ENCODE measurements at regions not wholly inside any gene's neighbourhood (a gene's known extent, or its start where the extent isn't known, plus 50 kb on each side); places are given as distances from the start of the nearest gene placed in this dataset.

- H3K4me1 ChIP-seq (ENCODE audit: insufficient read depth, low read length), result no peaks in the 10 kb centered on the region
- H3K27ac ChIP-seq (ENCODE audit: low read depth in 1 of 2, low read length in 2 of 2), result no peak overlapping the region
- ATAC-seq (ENCODE audit: poor library complexity) (no peak), DNase-seq (no peak)
- intact Hi-C loops (cut with DNase I, micrococcal nuclease), result no loop called here
- H3K27me3 Mint-ChIP-seq, result peaks cover 12% of the 10 kb centered on the region
- peaks cover 0 to 14% of the 10 kb centered on the region in 2 experiments for H3K9me3 ChIP-seq (ENCODE audit: control insufficient read depth in 1 of 2, insufficient read depth in 1 of 2, low read length in 2 of 2)
- CTCF ChIA-PET, result no interaction called here
- H3K27ac Mint-ChIP-seq, result no peak overlapping the region
- TF ChIP-seq CTCF (IDR thresholded peaks at IDR 0.05), result no peak
- H3K9me3 Mint-ChIP-seq, result no peaks in the 10 kb centered on the region
- no peaks in the 10 kb centered on the region for H3K27me3 ChIP-seq (ENCODE audit: control insufficient read depth in 1 of 2, insufficient read depth in 2 of 2, low read length in 2 of 2)
- POLR2A ChIA-PET, result no interaction called here
- no peaks in the 10 kb centered on the region for H3K36me3 Mint-ChIP-seq (ENCODE audit: low read depth)
- no peak overlapping the region for H3K4me3 Mint-ChIP-seq
- H3K36me3 ChIP-seq (ENCODE audit: insufficient read depth, low read length), result no peaks in the 10 kb centered on the region
- H3K4me3 ChIP-seq (ENCODE audit: low read length), result no peak overlapping the region
- no peaks in the 10 kb centered on the region for H3K4me1 Mint-ChIP-seq (ENCODE audit: low read depth)
Measured at GRCh38 chr5:60521376-60522291, 178.3 kb downstream of the DEPDC1B start.

DNA sequence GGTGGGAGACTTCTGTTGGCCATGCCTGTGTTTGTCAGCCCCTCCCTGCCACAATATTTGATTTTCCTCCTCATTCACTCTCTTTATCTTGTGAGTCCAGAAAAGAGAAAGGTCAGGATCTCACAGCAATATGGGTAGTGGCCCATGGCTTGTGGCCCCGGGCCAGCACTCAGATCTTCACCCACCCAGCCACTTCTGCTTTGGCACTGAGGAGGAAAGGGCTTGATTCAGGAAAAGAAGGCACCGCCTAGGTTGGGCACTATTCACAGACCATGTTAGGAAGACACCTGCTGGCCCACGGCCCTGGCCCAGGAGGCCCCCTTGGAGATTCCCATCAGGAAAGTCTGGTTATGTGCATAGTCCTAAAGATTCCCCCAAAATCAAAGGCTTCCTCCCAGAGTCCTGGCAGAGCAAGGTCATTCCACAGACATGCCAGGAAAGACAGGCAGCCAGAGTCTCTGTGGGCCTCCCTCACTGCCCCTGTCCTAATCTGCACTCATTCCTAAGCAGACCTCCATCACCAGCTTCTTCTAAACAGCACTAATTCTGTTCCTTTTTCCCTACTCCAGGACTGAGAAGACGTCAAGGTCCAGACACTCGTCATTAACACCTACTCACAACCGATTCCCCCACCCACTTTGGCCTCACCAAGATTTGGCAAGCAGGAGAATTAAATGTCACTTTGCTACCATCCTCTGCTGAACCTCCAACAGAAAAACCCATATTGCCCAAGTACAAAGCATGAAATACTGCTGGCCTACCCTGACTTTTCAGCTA lies 179.3 kb downstream of the DEPDC1B start:
- TF ChIP-seq CTCF (IDR thresholded peaks at IDR 0.05), result no peak
- H3K4me1 ChIP-seq (ENCODE audit: insufficient read depth, low read length), result no peaks in the 10 kb centered on the region
- DNase-seq (no peak), ATAC-seq (ENCODE audit: poor library complexity) (no peak)
- Mint-ChIP-seq H3K4me1 (ENCODE audit: low read depth) (no peaks in the 10 kb centered on the region), H3K27ac (no peak overlapping the region), H3K4me3 (no peak overlapping the region), H3K9me3 (no peaks in the 10 kb centered on the region), H3K27me3 (peaks cover 9% of the 10 kb centered on the region), H3K36me3 (ENCODE audit: low read depth) (no peaks in the 10 kb centered on the region)
- intact Hi-C loops (cut with DNase I, micrococcal nuclease), result no loop called here
- H3K36me3 ChIP-seq (ENCODE audit: insufficient read depth, low read length), result no peaks in the 10 kb centered on the region
- peaks cover 0 to 15% of the 10 kb centered on the region in 2 experiments for H3K9me3 ChIP-seq (ENCODE audit: control insufficient read depth in 1 of 2, insufficient read depth in 1 of 2, low read length in 2 of 2)
- H3K27me3 ChIP-seq (ENCODE audit: control insufficient read depth in 1 of 2, insufficient read depth in 2 of 2, low read length in 2 of 2), result no peaks in the 10 kb centered on the region
- no peak overlapping the region for H3K4me3 ChIP-seq (ENCODE audit: low read length)
- ChIA-PET CTCF (no interaction called here), POLR2A (no interaction called here)
- no peak overlapping the region for H3K27ac ChIP-seq (ENCODE audit: low read depth in 1 of 2, low read length in 2 of 2)

GRCh38 chr5:60519372-60519771 lies 180.6 kb downstream of the DEPDC1B start:
- no peak for TF ChIP-seq CTCF (IDR thresholded peaks at IDR 0.05)
- intact Hi-C loops (cut with DNase I, micrococcal nuclease), result no loop called here
- no peaks in the 10 kb centered on the region for H3K4me1 Mint-ChIP-seq (ENCODE audit: low read depth)
- no peak overlapping the region for H3K4me3 Mint-ChIP-seq
- Histone ChIP-seq H3K36me3 (ENCODE audit: insufficient read depth, low read length) (no peaks in the 10 kb centered on the region), H3K4me3 (ENCODE audit: low read length) (no peak overlapping the region), H3K27me3 (ENCODE audit: control insufficient read depth in 1 of 2, insufficient read depth in 2 of 2, low read length in 2 of 2) (no peaks in the 10 kb centered on the region), H3K9me3 (ENCODE audit: control insufficient read depth in 1 of 2, insufficient read depth in 1 of 2, low read length in 2 of 2) (peaks cover 0 to 15% of the 10 kb centered on the region in 2 experiments), H3K4me1 (ENCODE audit: insufficient read depth, low read length) (no peaks in the 10 kb centered on the region), H3K27ac (ENCODE audit: low read depth in 1 of 2, low read length in 2 of 2) (no peak overlapping the region)
- ATAC-seq (ENCODE audit: poor library complexity), result no peak
- DNase-seq, result no peak
- H3K27me3 Mint-ChIP-seq, result peaks cover 5% of the 10 kb centered on the region
- CTCF ChIA-PET, result no interaction called here
- no peaks in the 10 kb centered on the region for H3K9me3 Mint-ChIP-seq
- H3K27ac Mint-ChIP-seq, result no peak overlapping the region
- POLR2A ChIA-PET, result no interaction called here
- no peaks in the 10 kb centered on the region for H3K36me3 Mint-ChIP-seq (ENCODE audit: low read depth)
